ENCODE measurements at regions not wholly inside any gene's neighbourhood (a gene's known extent, or its start where the extent isn't known, plus 50 kb on each side); places are given as distances from the start of the nearest gene placed in this dataset.

- H3K36me3 Mint-ChIP-seq (ENCODE audit: low read depth, unreplicated experiment), result no peaks in the 10 kb centered on the region
- H3K27ac Mint-ChIP-seq (ENCODE audit: unreplicated experiment), result no peak overlapping the region
- no peak for TF ChIP-seq CTCF (IDR thresholded peaks at IDR 0.05; ENCODE audit: unreplicated experiment)
- DNase-seq (ENCODE audit: low spot score), result no peak
- peaks cover 3% of the 10 kb centered on the region for H3K9me3 Mint-ChIP-seq (ENCODE audit: unreplicated experiment)
- H3K27me3 Mint-ChIP-seq (ENCODE audit: unreplicated experiment), result peaks cover 8% of the 10 kb centered on the region
- peaks cover 5% of the 10 kb centered on the region for H3K4me1 Mint-ChIP-seq (ENCODE audit: unreplicated experiment)
- H3K4me3 Mint-ChIP-seq (ENCODE audit: unreplicated experiment), result no peak overlapping the region
Observed at GRCh38 chr4:3648195-3648594, 116.0 kb upstream of the LRPAP1 start.

GRCh38 chr4:3647421-3647820 is 115.2 kb upstream of the LRPAP1 start:
- H3K36me3 Mint-ChIP-seq (ENCODE audit: low read depth, unreplicated experiment), result no peaks in the 10 kb centered on the region
- no peak overlapping the region for H3K27ac Mint-ChIP-seq (ENCODE audit: unreplicated experiment)
- H3K4me3 Mint-ChIP-seq (ENCODE audit: unreplicated experiment), result no peak overlapping the region
- peaks cover 3% of the 10 kb centered on the region for H3K9me3 Mint-ChIP-seq (ENCODE audit: unreplicated experiment)
- no peak for TF ChIP-seq CTCF (IDR thresholded peaks at IDR 0.05; ENCODE audit: unreplicated experiment)
- H3K4me1 Mint-ChIP-seq (ENCODE audit: unreplicated experiment), result peaks cover 6% of the 10 kb centered on the region
- no peak for DNase-seq (ENCODE audit: low spot score)
- peaks cover 5% of the 10 kb centered on the region for H3K27me3 Mint-ChIP-seq (ENCODE audit: unreplicated experiment)

GRCh38 chr4:3645711-3646679 is 113.8 kb upstream of the LRPAP1 start:
- no peaks in the 10 kb centered on the region for H3K36me3 Mint-ChIP-seq (ENCODE audit: low read depth, unreplicated experiment)
- TF ChIP-seq CTCF (IDR thresholded peaks at IDR 0.05; ENCODE audit: unreplicated experiment), result no peak
- H3K27ac Mint-ChIP-seq (ENCODE audit: unreplicated experiment), result no peak overlapping the region
- no peak overlapping the region for H3K4me3 Mint-ChIP-seq (ENCODE audit: unreplicated experiment)
- no peak for DNase-seq (ENCODE audit: low spot score)
- peaks cover 6% of the 10 kb centered on the region for H3K4me1 Mint-ChIP-seq (ENCODE audit: unreplicated experiment)
- H3K9me3 Mint-ChIP-seq (ENCODE audit: unreplicated experiment), result peaks cover 3% of the 10 kb centered on the region
- peaks cover 5% of the 10 kb centered on the region for H3K27me3 Mint-ChIP-seq (ENCODE audit: unreplicated experiment)

GRCh38 chr4:3644849-3645627 is 112.8 kb upstream of the LRPAP1 start:
- no peak overlapping the region for H3K27ac Mint-ChIP-seq (ENCODE audit: unreplicated experiment)
- TF ChIP-seq CTCF (IDR thresholded peaks at IDR 0.05; ENCODE audit: unreplicated experiment), result no peak
- peaks cover under 1% of the 10 kb centered on the region for H3K27me3 Mint-ChIP-seq (ENCODE audit: unreplicated experiment)
- no peak overlapping the region for H3K4me3 Mint-ChIP-seq (ENCODE audit: unreplicated experiment)
- peaks cover 3% of the 10 kb centered on the region for H3K9me3 Mint-ChIP-seq (ENCODE audit: unreplicated experiment)
- H3K4me1 Mint-ChIP-seq (ENCODE audit: unreplicated experiment), result peaks cover 6% of the 10 kb centered on the region
- no peaks in the 10 kb centered on the region for H3K36me3 Mint-ChIP-seq (ENCODE audit: low read depth, unreplicated experiment)
- DNase-seq (ENCODE audit: low spot score), result no peak

All from endothelial cell (in vitro differentiated cells).